ENCODE measurements at regions not wholly inside any gene's neighbourhood (a gene's known extent, or its start where the extent isn't known, plus 50 kb on each side); places are given as distances from the start of the nearest gene placed in this dataset.

GRCh38 chr2:219961947-219962498 lies 334.6 kb downstream of the SLC4A3 start:
- intact Hi-C loops (cut with DNase I; ENCODE audit: low total_unique reads), result no loop called here
- no peak for TF ChIP-seq CTCF (IDR thresholded peaks at IDR 0.05)
- no peak for TF ChIP-seq POLR2A (IDR thresholded peaks at IDR 0.05)
- Histone ChIP-seq H3K27ac (no peak overlapping the region), H3K36me3 (no peaks in the 10 kb centered on the region), H3K4me1 (no peaks in the 10 kb centered on the region), H3K4me3 (no peak overlapping the region), H3K9me3 (no peaks in the 10 kb centered on the region), H3K27me3 (no peaks in the 10 kb centered on the region)
- DNase-seq, result no peak

- Histone ChIP-seq H3K27me3 (no peaks in the 10 kb centered on the region), H3K36me3 (no peaks in the 10 kb centered on the region), H3K9me3 (no peaks in the 10 kb centered on the region), H3K4me3 (no peak overlapping the region), H3K4me1 (no peaks in the 10 kb centered on the region), H3K27ac (no peak overlapping the region)
- no peak for TF ChIP-seq CTCF (IDR thresholded peaks at IDR 0.05)
- no peak for TF ChIP-seq POLR2A (IDR thresholded peaks at IDR 0.05)
- intact Hi-C loops (cut with DNase I; ENCODE audit: low total_unique reads), result no loop called here
- DNase-seq, result no peak
Observed at GRCh38 chr2:219962801-219963200, 335.4 kb downstream of the SLC4A3 start.

- no peak overlapping the region for H3K4me3 ChIP-seq
- no peaks in the 10 kb centered on the region for H3K9me3 ChIP-seq
- no peak overlapping the region for H3K27ac ChIP-seq
- no peak for TF ChIP-seq POLR2A (IDR thresholded peaks at IDR 0.05)
- TF ChIP-seq CTCF (IDR thresholded peaks at IDR 0.05), result no peak
- no peaks in the 10 kb centered on the region for H3K4me1 ChIP-seq
- intact Hi-C loops (cut with DNase I; ENCODE audit: low total_unique reads), result no loop called here
- H3K36me3 ChIP-seq, result no peaks in the 10 kb centered on the region
- no peaks in the 10 kb centered on the region for H3K27me3 ChIP-seq
- DNase-seq, result no peak
Observed at GRCh38 chr2:219965287-219966194, 338.1 kb downstream of the SLC4A3 start.

- H3K36me3 ChIP-seq, result no peaks in the 10 kb centered on the region
- TF ChIP-seq CTCF (IDR thresholded peaks at IDR 0.05) (no peak), POLR2A (IDR thresholded peaks at IDR 0.05) (no peak)
- no peaks in the 10 kb centered on the region for H3K9me3 ChIP-seq
- no peak overlapping the region for H3K27ac ChIP-seq
- no peak overlapping the region for H3K4me3 ChIP-seq
- intact Hi-C loops (cut with DNase I; ENCODE audit: low total_unique reads), result no loop called here
- no peaks in the 10 kb centered on the region for H3K4me1 ChIP-seq
- no peaks in the 10 kb centered on the region for H3K27me3 ChIP-seq
- no peak for DNase-seq
Observed at GRCh38 chr2:219967247-219968245, 340.1 kb downstream of the SLC4A3 start.
